22Rv1 (cell line): ENCODE measurements at regions not wholly inside any gene's neighbourhood (a gene's known extent, or its start where the extent isn't known, plus 50 kb on each side); places are given as distances from the start of the nearest gene placed in this dataset.
"Not testable (repeated sequence)": the region's sequence is repeated elsewhere in the genome, so short reads cannot be mapped to it uniquely, and the experiment has no call there.

Experiments
- ZFX ChIP-seq: fragments of 450-650 bp; IDR thresholded peaks from 2 replicates; pipeline ENCODE4 v1.6.1; 2017; ENCODE audit warnings: antibody characterized with exemption, borderline replicate concordance
- TF ChIP-seq, protein P1 (sequence below): fragments of 450-650 bp; IDR thresholded peaks from 2 replicates; pipeline ENCODE4 v1.5.1; 2017; ENCODE audit warnings: mild to moderate bottlenecking

DNA sequence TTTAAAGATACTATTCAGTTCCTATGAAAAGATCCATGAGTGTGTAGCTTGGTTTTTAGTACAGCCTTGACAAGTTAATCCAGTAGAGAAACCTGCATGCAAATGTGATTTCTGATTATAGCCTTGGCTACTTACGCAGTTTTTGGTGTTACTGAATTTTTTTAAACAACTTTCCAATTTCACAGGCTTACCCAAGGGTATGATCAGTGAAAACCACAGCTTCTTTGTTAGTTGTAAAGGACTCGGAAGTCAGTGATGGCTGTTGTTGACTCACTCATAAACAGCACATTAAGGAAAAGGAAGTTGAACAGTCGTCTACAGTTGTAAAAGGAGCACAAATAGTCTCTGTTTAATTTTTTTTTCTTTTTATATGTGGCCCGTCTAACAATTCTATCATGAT, 924.6 kb upstream of the ADAMTS5 start:
- TF ChIP-seq, protein P1, sequence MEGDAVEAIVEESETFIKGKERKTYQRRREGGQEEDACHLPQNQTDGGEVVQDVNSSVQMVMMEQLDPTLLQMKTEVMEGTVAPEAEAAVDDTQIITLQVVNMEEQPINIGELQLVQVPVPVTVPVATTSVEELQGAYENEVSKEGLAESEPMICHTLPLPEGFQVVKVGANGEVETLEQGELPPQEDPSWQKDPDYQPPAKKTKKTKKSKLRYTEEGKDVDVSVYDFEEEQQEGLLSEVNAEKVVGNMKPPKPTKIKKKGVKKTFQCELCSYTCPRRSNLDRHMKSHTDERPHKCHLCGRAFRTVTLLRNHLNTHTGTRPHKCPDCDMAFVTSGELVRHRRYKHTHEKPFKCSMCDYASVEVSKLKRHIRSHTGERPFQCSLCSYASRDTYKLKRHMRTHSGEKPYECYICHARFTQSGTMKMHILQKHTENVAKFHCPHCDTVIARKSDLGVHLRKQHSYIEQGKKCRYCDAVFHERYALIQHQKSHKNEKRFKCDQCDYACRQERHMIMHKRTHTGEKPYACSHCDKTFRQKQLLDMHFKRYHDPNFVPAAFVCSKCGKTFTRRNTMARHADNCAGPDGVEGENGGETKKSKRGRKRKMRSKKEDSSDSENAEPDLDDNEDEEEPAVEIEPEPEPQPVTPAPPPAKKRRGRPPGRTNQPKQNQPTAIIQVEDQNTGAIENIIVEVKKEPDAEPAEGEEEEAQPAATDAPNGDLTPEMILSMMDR: not testable (repeated sequence)
- not testable (repeated sequence) for TF ChIP-seq ZFX
